CD14-positive monocyte (primary cell): ENCODE measurements at regions not wholly inside any gene's neighbourhood (a gene's known extent, or its start where the extent isn't known, plus 50 kb on each side); places are given as distances from the start of the nearest gene placed in this dataset.
"Not testable (repeated sequence)": the region's sequence is repeated elsewhere in the genome, so short reads cannot be mapped to it uniquely, and the experiment has no call there.

Source experiments
- DNase-seq, 3 donors: peaks; one replicate each; pipeline ENCODE4 v3.0.0-alpha.2; 2011 to 2022
- H2AFZ ChIP-seq: 2 replicates; pipeline ENCODE4 v1.6.0; 2012; ENCODE audit warnings: mild to moderate bottlenecking, low read depth, low read length, inconsistent platforms; ENCODE audit not compliant: insufficient read depth, poor library complexity, severe bottlenecking
- H3K27ac ChIP-seq, 2 donors: 1 replicate in 1 of 2; 2 replicates in 1 of 2; pipeline ENCODE4 v1.5.1; 2012 to 2013; ENCODE audit warnings: low read length in 2 of 2, control low read depth in 1 of 2, inconsistent platforms in 1 of 2, low read depth in 1 of 2, mild to moderate bottlenecking in 1 of 2
- H3K27me3 ChIP-seq, 2 donors: one replicate each; pipeline versions ENCODE4 v1.6.0 to v1.6.1; 2011 to 2013; ENCODE audit warnings: low read length in 2 of 2; ENCODE audit not compliant: control insufficient read depth in 2 of 2, insufficient read depth in 2 of 2
- H3K36me3 ChIP-seq, 2 donors: replicated peaks in 1 of 2; 1 replicate in 1 of 2; 2 replicates in 1 of 2; pipeline versions ENCODE4 v1.5.1 to v1.6.1; 2012 to 2013; ENCODE audit warnings: low read length in 2 of 2, control low read depth in 1 of 2, inconsistent platforms in 1 of 2, mild to moderate bottlenecking in 1 of 2; ENCODE audit not compliant: insufficient read depth in 2 of 2, control insufficient read depth in 1 of 2
- H3K4me1 ChIP-seq, 2 donors: 1 replicate in 1 of 2; 2 replicates in 1 of 2; pipeline versions ENCODE4 v1.5.1 to v1.6.1; 2012 to 2013; ENCODE audit warnings: low read length in 2 of 2, control low read depth in 1 of 2, inconsistent platforms in 1 of 2, mild to moderate bottlenecking in 1 of 2, moderate library complexity in 1 of 2; ENCODE audit not compliant: insufficient read depth in 2 of 2, control insufficient read depth in 1 of 2
- H3K4me2 ChIP-seq: replicated peaks from 2 replicates; pipeline ENCODE3; 2012; ENCODE audit warnings: low read length, moderate library complexity, mild to moderate bottlenecking; ENCODE audit not compliant: poor library complexity, severe bottlenecking; ENCODE audit errors: extremely low read depth
- H3K4me3 ChIP-seq, 3 experiments: fragments of 200-600 bp in 1 of 3; sonication (generic) in 1 of 3; replicated peaks in 1 of 3; 1 replicate in 2 of 3; 2 replicates in 1 of 3; pipeline ENCODE4 v1.5.1; 2011 to 2013; ENCODE audit warnings: low read length in 3 of 3, mild to moderate bottlenecking in 3 of 3, control low read depth in 2 of 3, low read depth in 2 of 3, inconsistent platforms in 1 of 3, moderate library complexity in 1 of 3
- H3K79me2 ChIP-seq: 2 replicates; pipeline ENCODE4 v1.6.0; 2012; ENCODE audit warnings: mild to moderate bottlenecking, control low read depth, inconsistent platforms, low read length, moderate library complexity; ENCODE audit not compliant: insufficient read depth
- H3K9ac ChIP-seq: 2 replicates; pipeline ENCODE4 v1.6.0; 2017; ENCODE audit warnings: low read length, mild to moderate bottlenecking; ENCODE audit not compliant: insufficient read depth, poor library complexity, severe bottlenecking
- H3K9me3 ChIP-seq, 2 donors: replicated peaks in 1 of 2; 1 replicate in 1 of 2; 2 replicates in 1 of 2; pipeline versions ENCODE4 v1.5.1 to v1.6.1; 2012 to 2013; ENCODE audit warnings: low read length in 2 of 2, control low read depth in 1 of 2; ENCODE audit not compliant: control insufficient read depth in 1 of 2, insufficient read depth in 1 of 2
- H4K20me1 ChIP-seq: 2 replicates; pipeline ENCODE4 v1.6.0; 2012; ENCODE audit warnings: mild to moderate bottlenecking, low read length, control low read depth, moderate library complexity; ENCODE audit not compliant: insufficient read depth
- H3K27ac Mint-ChIP-seq, 7 donors: one replicate each; pipeline ENCODE4 v1.8.0; 2020; ENCODE audit warnings: mild to moderate bottlenecking in 7 of 7, mixed read lengths in 7 of 7, moderate library complexity in 6 of 7, inconsistent platforms in 2 of 7
- H3K27me3 Mint-ChIP-seq, 3 donors: one replicate each; pipeline ENCODE4 v1.8.0; 2021 to 2022; ENCODE audit warnings: low read depth in 3 of 3, mild to moderate bottlenecking in 3 of 3, mixed read lengths in 3 of 3, moderate library complexity in 3 of 3, inconsistent platforms in 1 of 3
- H3K36me3 Mint-ChIP-seq, 2 donors: one replicate each; pipeline ENCODE4 v1.8.0; 2020; ENCODE audit warnings: mixed read lengths in 2 of 2, inconsistent platforms in 1 of 2, mild to moderate bottlenecking in 1 of 2
- H3K4me1 Mint-ChIP-seq: one replicate; pipeline ENCODE4 v1.8.0; 2020; ENCODE audit warnings: mild to moderate bottlenecking, mixed read lengths
- H3K4me3 Mint-ChIP-seq, 2 donors: one replicate each; pipeline ENCODE4 v1.8.0; 2020; ENCODE audit warnings: mild to moderate bottlenecking in 2 of 2, mixed read lengths in 2 of 2, moderate library complexity in 1 of 2
- H3K9me3 Mint-ChIP-seq, 7 donors: one replicate each; pipeline ENCODE4 v1.8.0; 2020 to 2022; ENCODE audit warnings: mixed read lengths in 7 of 7, mild to moderate bottlenecking in 6 of 7, moderate library complexity in 6 of 7, inconsistent platforms in 2 of 7
- WGBS: methylation state at CpG from one replicate; pipeline ENCODE4 v1.1.5; 2013; ENCODE audit warnings: missing lambda C conversion rate; ENCODE audit not compliant: insufficient coverage; 5-methylcytosine and 5-hydroxymethylcytosine counted together
- intact Hi-C, 2 donors: fragments of 100-400 bp; cut with micrococcal nuclease; formaldehyde crosslinking; loops; one replicate each; pipeline versions ENCODE4 v1.15.0 to v1.15.1; 2023
- TF ChIP-seq, protein P1 (sequence below): fragments of 200-600 bp; IDR thresholded peaks from one replicate; pipeline ENCODE4 v1.8.0; 2022; ENCODE audit warnings: antibody characterized with exemption, mild to moderate bottlenecking

DNA sequence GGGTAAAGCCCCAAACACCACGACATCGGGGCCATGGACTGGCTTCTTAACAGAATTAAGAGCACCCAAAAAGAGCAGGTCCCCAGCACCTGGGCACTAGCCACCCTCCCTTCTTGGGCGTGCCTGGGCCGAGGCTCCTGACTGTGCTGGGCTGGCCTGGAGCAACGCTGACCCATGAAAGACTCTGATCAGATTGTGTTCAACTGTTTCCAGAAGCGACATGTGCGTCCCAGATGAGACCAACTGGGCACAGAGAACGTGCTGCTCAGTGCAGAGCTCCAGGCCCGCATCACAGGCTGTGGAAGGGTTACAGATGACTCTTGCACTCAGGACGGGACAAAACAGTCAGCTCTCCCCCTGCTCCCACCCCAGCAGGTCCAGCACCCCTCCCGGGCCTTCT, 100.7 kb downstream of the KCNJ12 start:
- Histone ChIP-seq H3K9ac (no peak overlapping the region), H3K4me1 (no peaks in the 10 kb centered on the region), H3K9me3 (peaks cover 22 to 29% of the 10 kb centered on the region in 2 donors), H3K27ac (no peak overlapping the region), H3K4me3 (no peak overlapping the region), H2AFZ (no peak overlapping the region), H3K4me2 (no peak overlapping the region), H3K27me3 (no peaks in the 10 kb centered on the region), H4K20me1 (no peaks in the 10 kb centered on the region), H3K79me2 (no peaks in the 10 kb centered on the region), H3K36me3 (no peaks in the 10 kb centered on the region)
- intact Hi-C loops: no loop called here
- no peak for DNase-seq
- H3K4me3 Mint-ChIP-seq: no peak overlapping the region
- peaks cover 14 to 38% (median 23%) of the 10 kb centered on the region in 7 donors for H3K9me3 Mint-ChIP-seq
- H3K4me1 Mint-ChIP-seq: no peaks in the 10 kb centered on the region
- peaks cover 5 to 22% (median 14%) of the 10 kb centered on the region in 3 donors for H3K27me3 Mint-ChIP-seq
- 94% methylated on average over 9 of the region's 11 CpGs for WGBS
- no peaks in the 10 kb centered on the region for H3K36me3 Mint-ChIP-seq
- TF ChIP-seq, protein P1, sequence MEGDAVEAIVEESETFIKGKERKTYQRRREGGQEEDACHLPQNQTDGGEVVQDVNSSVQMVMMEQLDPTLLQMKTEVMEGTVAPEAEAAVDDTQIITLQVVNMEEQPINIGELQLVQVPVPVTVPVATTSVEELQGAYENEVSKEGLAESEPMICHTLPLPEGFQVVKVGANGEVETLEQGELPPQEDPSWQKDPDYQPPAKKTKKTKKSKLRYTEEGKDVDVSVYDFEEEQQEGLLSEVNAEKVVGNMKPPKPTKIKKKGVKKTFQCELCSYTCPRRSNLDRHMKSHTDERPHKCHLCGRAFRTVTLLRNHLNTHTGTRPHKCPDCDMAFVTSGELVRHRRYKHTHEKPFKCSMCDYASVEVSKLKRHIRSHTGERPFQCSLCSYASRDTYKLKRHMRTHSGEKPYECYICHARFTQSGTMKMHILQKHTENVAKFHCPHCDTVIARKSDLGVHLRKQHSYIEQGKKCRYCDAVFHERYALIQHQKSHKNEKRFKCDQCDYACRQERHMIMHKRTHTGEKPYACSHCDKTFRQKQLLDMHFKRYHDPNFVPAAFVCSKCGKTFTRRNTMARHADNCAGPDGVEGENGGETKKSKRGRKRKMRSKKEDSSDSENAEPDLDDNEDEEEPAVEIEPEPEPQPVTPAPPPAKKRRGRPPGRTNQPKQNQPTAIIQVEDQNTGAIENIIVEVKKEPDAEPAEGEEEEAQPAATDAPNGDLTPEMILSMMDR: no peak
- no peak overlapping the region for H3K27ac Mint-ChIP-seq

DNA sequence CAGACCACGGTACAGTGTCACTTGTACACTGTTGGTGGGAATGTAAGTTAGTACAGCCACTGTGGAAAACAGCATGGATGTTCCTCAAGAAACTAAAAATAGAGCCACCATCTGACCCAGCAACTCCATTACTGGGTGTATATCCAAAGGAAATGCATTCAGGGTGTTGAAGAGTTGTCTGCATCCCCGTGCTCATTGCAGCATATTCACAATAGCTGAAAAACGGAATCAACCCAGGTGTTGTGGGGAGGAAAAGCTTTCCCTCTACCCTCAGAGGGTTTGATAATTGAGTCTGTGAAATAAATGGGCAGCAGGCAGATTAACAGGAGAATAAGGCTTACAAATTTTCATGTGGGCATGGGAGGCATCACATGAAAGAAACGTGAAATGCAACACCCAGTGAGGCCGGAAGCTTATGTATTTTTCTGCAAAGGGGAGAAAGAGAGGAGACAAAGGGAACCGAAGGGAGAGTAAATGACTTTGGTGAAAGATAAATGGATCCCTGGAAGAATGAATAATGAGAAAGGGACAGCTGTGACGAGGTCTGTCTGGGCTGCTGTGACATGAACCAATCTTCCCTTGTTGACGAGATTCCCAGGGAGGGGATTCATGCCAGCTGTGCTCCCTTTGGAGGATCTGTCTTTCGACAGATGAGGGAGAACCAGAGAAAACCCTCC, 106.2 kb downstream of the KCNJ12 start:
- H3K9ac ChIP-seq: no peak overlapping the region
- no peaks in the 10 kb centered on the region for H3K4me1 Mint-ChIP-seq
- no peaks in the 10 kb centered on the region for H3K36me3 Mint-ChIP-seq
- H3K27ac Mint-ChIP-seq: no peak overlapping the region
- DNase-seq: no peak
- no peaks in the 10 kb centered on the region for H3K36me3 ChIP-seq
- peaks cover 6 to 24% (median 15%) of the 10 kb centered on the region in 3 donors for H3K27me3 Mint-ChIP-seq
- H3K4me2 ChIP-seq: no peak overlapping the region
- 57% methylated on average over 5 of the region's 9 CpGs for WGBS
- intact Hi-C loops: no loop called here
- H3K9me3 Mint-ChIP-seq: peaks cover 9 to 26% (median 17%) of the 10 kb centered on the region in 7 donors
- H3K9me3 ChIP-seq: peaks cover 19% of the 10 kb centered on the region in 2 donors
- no peak overlapping the region for H2AFZ ChIP-seq
- H4K20me1 ChIP-seq: no peaks in the 10 kb centered on the region
- peaks cover 0 to 3% of the 10 kb centered on the region in 2 donors for H3K27me3 ChIP-seq
- no peak overlapping the region for H3K27ac ChIP-seq
- H3K4me3 ChIP-seq: no peak overlapping the region
- H3K4me3 Mint-ChIP-seq: no peak overlapping the region
- TF ChIP-seq, protein P1: no peak
- no peaks in the 10 kb centered on the region for H3K79me2 ChIP-seq
- H3K4me1 ChIP-seq: no peaks in the 10 kb centered on the region

DNA sequence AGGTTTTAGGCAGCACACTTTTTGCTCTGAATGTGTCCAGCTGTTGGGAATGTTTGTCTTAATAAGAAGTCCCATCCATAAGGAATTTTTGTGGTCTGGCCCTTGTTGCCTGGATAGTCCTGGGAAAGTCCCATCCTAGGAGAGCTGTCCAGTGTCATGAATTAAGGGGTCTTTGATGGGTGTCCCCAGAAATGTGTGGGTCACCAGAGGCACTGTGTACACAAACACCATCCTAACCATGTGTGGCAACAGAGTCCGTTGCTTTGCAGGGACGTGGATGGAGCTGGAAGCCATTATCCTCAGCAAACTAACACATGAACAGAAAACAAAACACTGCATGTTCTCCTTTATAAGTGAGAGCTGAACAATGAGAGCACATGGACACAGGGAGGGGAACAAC, 111.9 kb downstream of the KCNJ12 start:
- peaks cover 10 to 18% (median 13%) of the 10 kb centered on the region in 3 donors for H3K27me3 Mint-ChIP-seq
- intact Hi-C loops, H3K27ac Mint-ChIP-seq, H2AFZ ChIP-seq, H3K4me3 Mint-ChIP-seq, H3K9me3 Mint-ChIP-seq, H3K4me1 ChIP-seq, H3K9ac ChIP-seq, H3K27me3 ChIP-seq, H4K20me1 ChIP-seq, H3K4me1 Mint-ChIP-seq, H3K79me2 ChIP-seq, H3K9me3 ChIP-seq, H3K36me3 Mint-ChIP-seq, DNase-seq, H3K4me2 ChIP-seq, H3K27ac ChIP-seq, H3K36me3 ChIP-seq, H3K4me3 ChIP-seq: not testable (repeated sequence)
- WGBS: no CpG with 5 or more reads among the region's 2 CpGs
